Panc1 (cell line): ENCODE measurements at regions not wholly inside any gene's neighbourhood (a gene's known extent, or its start where the extent isn't known, plus 50 kb on each side); places are given as distances from the start of the nearest gene placed in this dataset.

Source experiments
- CTCF ChIP-seq: fragments of 450-650 bp; IDR thresholded peaks from 2 replicates; pipeline ENCODE4 v1.5.1; 2017; ENCODE audit warnings: mild to moderate bottlenecking
- POLR2AphosphoS5 ChIP-seq: IDR thresholded peaks from 2 replicates; pipeline ENCODE4 v1.6.1; 2012; ENCODE audit warnings: mild to moderate bottlenecking, low read depth, low read length, moderate library complexity
- REST ChIP-seq, 2 experiments: IDR thresholded peaks; 2 replicates each; pipeline ENCODE4 v1.6.1; 2011 to 2012; ENCODE audit warnings: low read depth in 2 of 2, control low read depth in 1 of 2, low read length in 1 of 2, mild to moderate bottlenecking in 1 of 2, moderate library complexity in 1 of 2; ENCODE audit not compliant: insufficient read depth in 1 of 2
- SIN3A ChIP-seq: IDR thresholded peaks from 2 replicates; pipeline ENCODE4 v1.6.1; 2012; ENCODE audit warnings: low read depth, mild to moderate bottlenecking, low read length, moderate library complexity, borderline replicate concordance; ENCODE audit not compliant: insufficient read depth

GRCh38 chr11:70559516-70559915, 161.2 kb downstream of the CTTN start:
- TF ChIP-seq CTCF (no peak), REST (IDR thresholded peaks at IDR 0.05; ENCODE audit: insufficient read depth in 1 of 2, low read depth in 2 of 2, low read length in 1 of 2) (no peak), POLR2AphosphoS5 (no peak), SIN3A (no peak)
